Kidney tubule cell (primary cell): ENCODE measurements at regions not wholly inside any gene's neighbourhood (a gene's known extent, or its start where the extent isn't known, plus 50 kb on each side); places are given as distances from the start of the nearest gene placed in this dataset.
"Not testable (repeated sequence)": the region's sequence is repeated elsewhere in the genome, so short reads cannot be mapped to it uniquely, and the experiment has no call there.

ENCODE experiments used
- DNase-seq: peaks from one replicate; pipeline ENCODE4 v3.0.0-alpha.2; 2018; ENCODE audit warnings: low spot score

- DNase-seq = peak; percentile 27
Observed at GRCh38 chr9:90060256-90060655, 455.4 kb downstream of the GADD45G start.

DNA sequence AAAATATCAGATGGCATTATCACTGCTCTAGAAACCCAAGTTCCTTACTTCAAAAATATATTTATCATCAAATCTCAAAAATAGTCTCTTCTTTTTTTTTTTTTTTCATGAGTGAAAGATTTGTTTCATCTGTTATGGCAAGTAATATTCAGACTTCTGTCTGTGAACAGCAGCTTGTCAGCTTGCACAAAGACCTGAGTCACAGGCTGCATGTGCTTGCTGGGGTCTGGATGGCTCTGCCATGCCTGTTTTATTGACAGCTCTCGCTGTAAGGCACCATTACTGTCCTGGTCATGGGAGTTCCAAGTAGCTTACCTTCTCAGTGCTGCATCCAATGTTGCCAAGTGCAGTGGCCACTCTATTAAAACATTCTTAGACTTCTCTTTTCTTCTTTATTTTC is 456.4 kb downstream of the GADD45G start:
- DNase-seq = no peak

- no peak for DNase-seq
Observed at GRCh38 chr9:90062982-90063381, 458.2 kb downstream of the GADD45G start.

DNA sequence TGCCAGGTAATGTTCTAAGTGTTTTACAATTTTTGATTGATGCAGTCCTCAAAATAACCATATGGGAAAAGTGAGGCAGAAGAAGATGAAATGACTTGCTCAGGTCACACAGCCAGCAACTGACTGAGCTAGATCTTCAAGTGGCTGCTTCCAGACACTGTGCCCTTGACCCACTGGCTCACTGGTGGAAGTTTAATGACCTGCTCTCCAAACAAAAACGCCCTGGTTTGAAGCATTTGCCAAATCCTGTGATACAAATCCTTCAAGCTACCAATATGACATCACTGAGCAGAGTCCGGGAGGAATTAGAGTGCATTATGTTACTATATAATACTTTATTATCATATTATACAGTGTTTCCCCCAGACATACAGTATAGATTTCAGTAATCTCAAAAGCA is 459.4 kb downstream of the GADD45G start:
- DNase-seq = no peak

- peak; percentile 42 for DNase-seq
Observed at GRCh38 chr9:90064971-90065370, 460.2 kb downstream of the GADD45G start.

DNA sequence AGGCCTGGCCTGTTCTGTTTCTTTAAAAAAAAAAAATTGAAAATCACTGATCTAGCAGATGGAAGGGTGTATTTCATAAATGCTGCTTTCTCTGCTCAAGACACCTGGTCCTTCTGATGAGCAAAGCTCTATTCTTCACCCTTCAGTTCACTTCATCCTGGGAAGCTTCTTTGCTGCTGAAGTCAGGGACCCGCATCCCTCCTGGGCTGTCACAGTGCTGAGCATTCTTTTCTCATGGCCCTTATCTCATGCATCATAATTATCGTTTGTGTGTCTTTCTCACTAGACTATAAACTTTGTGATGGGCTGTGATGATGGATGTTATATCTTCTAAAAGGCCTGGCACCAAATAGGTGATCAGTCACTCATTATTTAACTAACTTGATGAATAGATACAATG is 461.0 kb downstream of the GADD45G start:
- no peak for DNase-seq

GRCh38 chr9:90069085-90069484 is 464.3 kb downstream of the GADD45G start:
- DNase-seq = no peak

- DNase-seq = no peak
Observed at GRCh38 chr9:90070056-90070455, 465.2 kb downstream of the GADD45G start.

DNA sequence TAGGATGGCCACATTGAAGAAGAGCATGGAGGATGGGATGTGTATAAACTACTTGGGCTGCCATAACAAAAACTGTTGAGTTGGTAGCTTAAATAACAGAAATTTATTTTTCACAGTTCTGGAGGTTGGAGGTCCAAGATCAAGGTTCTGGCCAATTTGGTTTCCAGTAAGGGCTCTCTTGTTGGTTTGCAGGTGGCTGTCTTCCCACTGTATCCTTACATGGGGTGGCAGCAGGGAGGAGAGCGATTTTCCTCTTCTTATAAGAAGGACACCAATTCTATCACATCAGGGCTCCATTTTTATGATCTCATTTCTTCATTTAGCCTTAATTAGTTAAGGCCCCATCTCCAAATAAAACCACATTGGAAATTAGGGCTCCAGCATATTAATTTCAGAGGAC is 465.7 kb downstream of the GADD45G start:
- DNase-seq = no peak

DNA sequence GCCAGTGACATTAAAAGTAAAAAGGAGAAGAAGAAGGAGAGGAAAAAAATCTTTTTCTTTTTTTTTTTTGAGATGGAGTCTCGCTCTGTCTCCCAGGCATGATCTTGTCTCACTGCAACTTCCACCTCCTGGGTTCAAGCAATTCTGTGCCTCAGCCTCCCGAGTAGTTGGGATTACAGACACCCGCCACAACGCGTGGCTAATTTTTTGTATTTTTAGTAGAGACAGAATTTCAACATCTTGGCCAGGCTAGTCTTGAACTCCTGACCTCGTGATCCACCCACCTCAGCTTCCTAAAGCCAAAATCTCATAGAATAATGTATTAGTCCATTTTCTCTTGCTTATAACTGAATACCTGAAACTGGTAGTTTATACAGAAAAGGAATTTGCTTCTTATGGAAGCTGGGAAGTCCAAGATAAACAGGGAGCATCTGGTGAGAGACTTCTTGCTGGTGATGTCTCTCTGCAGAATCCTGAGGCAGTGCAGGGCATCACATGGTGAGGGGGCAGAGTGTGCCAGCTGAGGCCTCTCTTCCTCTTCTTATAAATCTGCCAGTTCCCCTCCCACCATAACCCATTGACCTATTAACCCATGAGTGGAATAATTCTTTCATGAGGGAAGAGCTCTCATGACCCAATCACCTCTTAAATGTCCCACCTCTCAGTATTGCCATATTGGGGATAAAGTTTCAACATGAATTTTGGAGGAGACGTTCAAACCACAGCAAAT is 466.3 kb downstream of the GADD45G start:
- no peak for DNase-seq

GRCh38 chr9:90073186-90073945 is 468.6 kb downstream of the GADD45G start:
- no peak for DNase-seq

DNA sequence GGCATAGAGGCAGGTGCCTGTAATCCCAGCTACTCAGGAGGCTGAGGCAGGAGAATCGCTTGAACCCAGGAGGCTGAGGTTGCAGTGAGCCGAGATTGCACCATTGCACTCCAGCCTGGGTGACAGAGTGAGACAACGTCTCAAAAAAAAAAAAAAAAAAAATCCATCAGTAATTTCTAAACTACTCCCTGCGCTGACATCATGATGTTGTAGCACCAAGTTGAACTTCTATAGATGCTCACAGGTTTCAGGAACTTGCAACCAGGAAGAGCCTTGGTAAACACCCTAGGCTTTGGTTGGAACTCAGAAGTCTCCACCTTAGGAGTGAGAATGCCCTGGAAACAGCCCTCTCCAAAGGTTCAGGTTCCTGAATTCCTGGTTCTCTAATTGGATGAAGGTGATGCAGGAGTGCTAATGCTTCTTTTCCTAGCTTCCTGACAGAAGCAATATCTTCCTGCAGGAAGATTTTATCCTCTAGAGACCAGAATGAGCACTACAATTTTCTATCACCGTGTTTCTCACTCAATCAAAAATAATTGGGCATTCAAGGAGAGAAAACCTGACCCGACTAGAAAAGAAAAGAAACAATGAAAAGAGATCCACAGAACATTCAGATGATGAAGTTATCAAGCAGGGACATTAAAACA is 469.6 kb downstream of the GADD45G start:
- no peak for DNase-seq

GRCh38 chr9:90077598-90077997 is 472.8 kb downstream of the GADD45G start:
- not testable (repeated sequence) for DNase-seq

- no peak for DNase-seq
Observed at GRCh38 chr9:90078988-90079421, 474.2 kb downstream of the GADD45G start.

DNA sequence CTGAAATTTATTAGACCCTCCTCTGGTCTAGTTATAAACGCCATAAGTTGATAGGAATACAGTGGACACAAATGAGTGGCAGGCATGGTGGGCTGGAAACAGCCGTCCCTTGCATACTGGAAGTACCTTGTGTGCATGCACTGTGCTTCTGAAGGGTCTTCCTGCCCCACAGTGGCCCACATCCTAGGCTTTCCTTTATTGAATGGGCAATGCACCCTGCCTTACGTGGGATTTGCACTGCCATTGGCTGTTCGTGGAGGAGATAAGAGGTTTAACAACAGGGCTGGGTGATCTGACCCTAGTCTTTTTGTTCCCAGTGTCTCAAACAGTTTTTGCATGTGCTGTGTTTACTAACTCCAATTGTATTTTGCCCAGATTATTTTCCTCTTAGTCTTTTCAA is 480.8 kb downstream of the GADD45G start:
- no peak for DNase-seq

GRCh38 chr9:90086101-90086511 is 481.3 kb downstream of the GADD45G start:
- no peak for DNase-seq

DNA sequence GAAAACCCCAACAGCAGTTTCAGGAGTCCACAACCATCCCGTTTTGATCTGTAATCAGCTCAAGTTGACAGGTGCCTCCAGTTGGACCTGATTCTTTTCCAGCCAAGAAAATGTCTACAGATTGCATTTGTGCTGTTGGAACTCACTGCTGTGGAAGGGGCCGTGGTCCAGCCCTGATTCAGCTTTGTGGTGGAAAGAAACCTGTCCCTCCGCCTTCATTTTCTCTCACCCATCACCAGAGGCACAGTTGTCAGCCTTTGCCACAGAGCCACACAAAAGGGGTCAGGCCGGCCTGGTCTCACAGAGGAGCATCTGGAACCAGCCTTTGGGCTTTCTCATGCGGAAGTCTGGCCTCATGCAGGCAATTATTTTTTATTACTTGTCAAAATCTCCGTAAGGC is 483.6 kb downstream of the GADD45G start:
- DNase-seq = no peak

DNA sequence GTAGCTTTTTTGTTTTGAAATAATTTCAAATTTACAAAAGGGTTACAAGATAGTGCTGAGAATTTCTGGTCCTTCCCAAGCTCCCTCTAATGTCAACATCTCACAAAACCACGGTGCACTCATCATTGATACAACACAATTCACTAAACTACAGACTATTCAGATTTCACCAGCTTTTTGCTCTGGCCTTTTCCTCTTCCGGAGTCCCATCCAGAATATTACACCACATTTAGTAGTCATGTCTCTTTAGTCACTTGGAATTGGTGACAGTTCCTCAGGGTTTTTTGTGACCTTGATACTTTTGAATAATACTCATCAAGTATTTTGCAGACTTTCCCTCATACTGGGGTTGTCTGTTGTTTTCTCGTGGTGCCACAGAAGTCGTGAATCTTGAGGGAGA is 484.0 kb downstream of the GADD45G start:
- no peak for DNase-seq

- DNase-seq = no peak
Observed at GRCh38 chr9:90090997-90091396, 486.2 kb downstream of the GADD45G start.

- DNase-seq = no peak
Observed at GRCh38 chr9:90092508-90092907, 487.7 kb downstream of the GADD45G start.

- no peak for DNase-seq
Observed at GRCh38 chr9:90095682-90096081, 490.9 kb downstream of the GADD45G start.

- DNase-seq = no peak
Observed at GRCh38 chr9:90097237-90097636, 492.4 kb downstream of the GADD45G start.

DNA sequence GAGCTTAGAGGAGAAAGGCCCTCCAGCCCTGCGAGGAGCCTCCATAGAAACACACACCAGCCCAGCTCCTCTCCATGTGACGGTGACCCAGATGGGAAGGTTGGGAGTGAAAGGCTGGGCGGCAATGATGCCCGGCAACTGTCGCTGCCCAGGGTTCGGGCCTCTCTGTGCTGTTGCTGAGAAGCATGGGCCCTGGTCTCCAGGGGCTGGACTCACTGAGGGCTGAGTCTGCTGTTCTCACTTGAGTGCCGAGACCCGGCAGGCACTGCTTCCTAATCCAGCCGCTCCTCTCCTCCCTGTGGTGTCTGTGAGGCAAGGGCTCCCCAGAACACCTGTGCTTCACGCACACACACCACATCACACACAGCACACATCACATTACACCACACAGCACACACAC is 493.6 kb downstream of the GADD45G start:
- DNase-seq = no peak
